GM18868 (cell line): ENCODE measurements at regions not wholly inside any gene's neighbourhood (a gene's known extent, or its start where the extent isn't known, plus 50 kb on each side); places are given as distances from the start of the nearest gene placed in this dataset.

Experiments
- ATAC-seq: cut with Tn5 transposase; IDR thresholded peaks from one replicate; pipeline ENCODE4 v1.9.1; 2021; ENCODE audit warnings: mild to moderate bottlenecking, moderate library complexity; ENCODE audit not compliant: unreplicated experiment

GRCh38 chr3:76754247-76754646, 285.7 kb upstream of the ROBO2 start:
- ATAC-seq, result no peak

GRCh38 chr3:76756577-76756976, 283.3 kb upstream of the ROBO2 start:
- no peak for ATAC-seq

- ATAC-seq, result no peak
Observed at GRCh38 chr3:76760336-76760735, 279.6 kb upstream of the ROBO2 start.

GRCh38 chr3:76765511-76765910, 274.4 kb upstream of the ROBO2 start:
- ATAC-seq, result no peak

GRCh38 chr3:76768912-76769311, 271.0 kb upstream of the ROBO2 start:
- no peak for ATAC-seq

- no peak for ATAC-seq
Observed at GRCh38 chr3:76776927-76777326, 263.0 kb upstream of the ROBO2 start.

- ATAC-seq, result no peak
Observed at GRCh38 chr3:76788206-76788605, 251.7 kb upstream of the ROBO2 start.

- no peak for ATAC-seq
Observed at GRCh38 chr3:76789237-76789636, 250.7 kb upstream of the ROBO2 start.

- no peak for ATAC-seq
Observed at GRCh38 chr3:76811418-76811817, 228.5 kb upstream of the ROBO2 start.

GRCh38 chr3:76812649-76813242, 227.2 kb upstream of the ROBO2 start:
- no peak for ATAC-seq

GRCh38 chr3:76815561-76815960, 224.3 kb upstream of the ROBO2 start:
- no peak for ATAC-seq

GRCh38 chr3:76820481-76820880, 219.4 kb upstream of the ROBO2 start:
- ATAC-seq, result no peak

- no peak for ATAC-seq
Observed at GRCh38 chr3:76824658-76825240, 215.2 kb upstream of the ROBO2 start.

GRCh38 chr3:76826861-76827260, 213.0 kb upstream of the ROBO2 start:
- ATAC-seq, result no peak

GRCh38 chr3:76827701-76828226, 212.1 kb upstream of the ROBO2 start:
- no peak for ATAC-seq

GRCh38 chr3:76834657-76835056, 205.2 kb upstream of the ROBO2 start:
- no peak for ATAC-seq

GRCh38 chr3:76841747-76842146, 198.2 kb upstream of the ROBO2 start:
- ATAC-seq, result no peak

- ATAC-seq, result no peak
Observed at GRCh38 chr3:76842216-76842615, 197.7 kb upstream of the ROBO2 start.

- ATAC-seq, result no peak
Observed at GRCh38 chr3:76855451-76855850, 184.4 kb upstream of the ROBO2 start.

- no peak for ATAC-seq
Observed at GRCh38 chr3:76859596-76859995, 180.3 kb upstream of the ROBO2 start.

- ATAC-seq, result no peak
Observed at GRCh38 chr3:76864355-76864754, 175.5 kb upstream of the ROBO2 start.

GRCh38 chr3:76866729-76867408, 173.0 kb upstream of the ROBO2 start:
- no peak for ATAC-seq
